NB4 (cell line): ENCODE measurements at regions not wholly inside any gene's neighbourhood (a gene's known extent, or its start where the extent isn't known, plus 50 kb on each side); places are given as distances from the start of the nearest gene placed in this dataset.

Experiments
- DNase-seq: peaks from one replicate; pipeline ENCODE4 v3.0.0; 2010; ENCODE audit warnings: low read depth
- H3K4me3 ChIP-seq: one replicate; pipeline ENCODE4 v1.5.1; 2011; ENCODE audit warnings: mild to moderate bottlenecking, low read depth, low read length, moderate library complexity
- MYC ChIP-seq: IDR thresholded peaks from 2 replicates; pipeline ENCODE4 v1.6.1; 2011; ENCODE audit warnings: low read depth, low read length
- POLR2A ChIP-seq: IDR thresholded peaks from 2 replicates; pipeline ENCODE4 v1.6.1; 2011; ENCODE audit warnings: mild to moderate bottlenecking; ENCODE audit not compliant: insufficient read length; ENCODE audit errors: extremely low read depth
- TF ChIP-seq, protein P1 (sequence below): IDR thresholded peaks from 2 replicates; pipeline ENCODE4 v1.6.1; 2011; ENCODE audit warnings: low read depth, low read length
- TF ChIP-seq, protein P2 (sequence below): IDR thresholded peaks from one replicate; pipeline ENCODE4 v1.5.1; 2012; ENCODE audit warnings: low read depth, low read length

- TF ChIP-seq, protein P1, sequence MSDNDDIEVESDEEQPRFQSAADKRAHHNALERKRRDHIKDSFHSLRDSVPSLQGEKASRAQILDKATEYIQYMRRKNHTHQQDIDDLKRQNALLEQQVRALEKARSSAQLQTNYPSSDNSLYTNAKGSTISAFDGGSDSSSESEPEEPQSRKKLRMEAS = no peak
- TF ChIP-seq, protein P2, sequence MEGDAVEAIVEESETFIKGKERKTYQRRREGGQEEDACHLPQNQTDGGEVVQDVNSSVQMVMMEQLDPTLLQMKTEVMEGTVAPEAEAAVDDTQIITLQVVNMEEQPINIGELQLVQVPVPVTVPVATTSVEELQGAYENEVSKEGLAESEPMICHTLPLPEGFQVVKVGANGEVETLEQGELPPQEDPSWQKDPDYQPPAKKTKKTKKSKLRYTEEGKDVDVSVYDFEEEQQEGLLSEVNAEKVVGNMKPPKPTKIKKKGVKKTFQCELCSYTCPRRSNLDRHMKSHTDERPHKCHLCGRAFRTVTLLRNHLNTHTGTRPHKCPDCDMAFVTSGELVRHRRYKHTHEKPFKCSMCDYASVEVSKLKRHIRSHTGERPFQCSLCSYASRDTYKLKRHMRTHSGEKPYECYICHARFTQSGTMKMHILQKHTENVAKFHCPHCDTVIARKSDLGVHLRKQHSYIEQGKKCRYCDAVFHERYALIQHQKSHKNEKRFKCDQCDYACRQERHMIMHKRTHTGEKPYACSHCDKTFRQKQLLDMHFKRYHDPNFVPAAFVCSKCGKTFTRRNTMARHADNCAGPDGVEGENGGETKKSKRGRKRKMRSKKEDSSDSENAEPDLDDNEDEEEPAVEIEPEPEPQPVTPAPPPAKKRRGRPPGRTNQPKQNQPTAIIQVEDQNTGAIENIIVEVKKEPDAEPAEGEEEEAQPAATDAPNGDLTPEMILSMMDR = no peak
- TF ChIP-seq MYC (no peak), POLR2A (no peak)
- no peak for DNase-seq
- H3K4me3 ChIP-seq = no peak overlapping the region
Measured at GRCh38 chr4:19683426-19683825, 568.3 kb upstream of the SLIT2 start.

- TF ChIP-seq MYC (no peak), POLR2A (no peak)
- TF ChIP-seq, protein P1 = no peak
- TF ChIP-seq, protein P2 = no peak
Measured at GRCh38 chr4:19677211-19677610, 574.5 kb upstream of the SLIT2 start.

GRCh38 chr4:19675172-19675811, 576.4 kb upstream of the SLIT2 start:
- TF ChIP-seq MYC = no peak
- TF ChIP-seq, protein P1 = no peak
- no peak for TF ChIP-seq POLR2A
- TF ChIP-seq, protein P2 = no peak
- DNase-seq = no peak
- H3K4me3 ChIP-seq = no peak overlapping the region

More at GRCh38 chr4:19677211-19677610, 574.5 kb upstream of the SLIT2 start:
- H3K4me3 ChIP-seq = no peak overlapping the region
- no peak for DNase-seq

- no peak for DNase-seq
- TF ChIP-seq, protein P1 = no peak
- TF ChIP-seq, protein P2 = no peak
- no peak for TF ChIP-seq MYC
- no peak for TF ChIP-seq POLR2A
- no peak overlapping the region for H3K4me3 ChIP-seq
Measured at GRCh38 chr4:19659101-19659500, 592.6 kb upstream of the SLIT2 start.

DNA sequence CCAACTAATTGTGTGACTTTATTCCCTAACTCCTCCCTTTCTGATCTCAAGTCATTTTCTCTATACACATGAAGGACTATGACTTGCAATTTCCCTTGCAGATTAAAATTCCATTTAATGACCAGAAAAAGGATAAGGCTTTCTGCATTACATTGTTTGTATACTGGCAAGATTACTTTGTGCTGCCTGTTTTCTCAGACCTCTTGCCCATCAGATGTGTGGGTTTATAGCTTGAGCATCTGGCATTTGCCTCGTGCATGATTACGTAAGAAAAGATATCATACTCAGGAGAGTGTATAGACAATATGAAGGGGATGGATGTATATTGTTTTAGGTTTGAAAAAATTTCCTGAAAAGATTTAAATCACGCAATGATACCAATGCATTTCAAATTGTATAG, 593.8 kb upstream of the SLIT2 start:
- no peak for DNase-seq
- TF ChIP-seq, protein P2 = no peak
- TF ChIP-seq, protein P1 = no peak
- TF ChIP-seq MYC (no peak), POLR2A (no peak)
- H3K4me3 ChIP-seq = no peak overlapping the region
